ENCODE measurements at regions not wholly inside any gene's neighbourhood (a gene's known extent, or its start where the extent isn't known, plus 50 kb on each side); places are given as distances from the start of the nearest gene placed in this dataset.
"Not testable (repeated sequence)": the region's sequence is repeated elsewhere in the genome, so short reads cannot be mapped to it uniquely, and the experiment has no call there.

DNA sequence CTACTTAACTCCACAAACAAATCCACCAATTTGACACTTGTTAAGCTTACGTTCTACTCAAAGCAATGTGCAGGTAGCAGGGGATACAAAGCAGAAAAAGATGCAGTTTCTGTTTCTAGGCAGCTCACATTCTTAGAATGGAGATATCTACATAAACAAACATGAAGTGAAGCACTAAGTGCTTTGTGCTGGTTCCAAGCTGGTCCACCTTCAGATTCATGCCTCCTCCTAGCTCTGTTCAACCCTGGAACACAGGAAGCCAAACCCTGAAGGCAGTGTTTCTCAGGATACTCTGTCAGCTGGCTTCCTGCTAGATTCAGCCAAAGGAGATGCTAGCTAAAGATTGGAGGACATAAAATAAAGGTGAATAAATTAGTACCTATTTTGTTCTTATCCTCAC is 55.3 kb upstream of the NOL4 start:
- DNase-seq: no peak

DNA sequence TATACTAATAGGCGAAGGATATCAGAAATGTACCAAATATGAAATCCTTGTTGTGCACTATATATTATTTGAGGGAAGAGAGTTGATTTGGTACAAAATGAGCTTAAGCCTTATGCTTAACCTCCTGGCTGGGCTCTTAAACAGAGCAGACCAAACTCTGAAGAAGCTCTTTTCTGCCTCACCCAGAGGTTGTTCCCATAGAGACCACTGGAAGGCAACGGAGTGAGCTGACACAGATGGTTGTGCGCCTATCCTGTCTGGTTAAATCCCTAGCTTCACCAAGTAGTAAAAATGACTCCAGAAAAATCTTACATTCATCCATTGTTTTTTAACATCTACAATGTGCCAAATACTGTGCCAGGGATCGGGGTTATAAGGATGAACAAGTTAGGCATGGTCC is 55.9 kb upstream of the NOL4 start:
- DNase-seq: no peak

DNA sequence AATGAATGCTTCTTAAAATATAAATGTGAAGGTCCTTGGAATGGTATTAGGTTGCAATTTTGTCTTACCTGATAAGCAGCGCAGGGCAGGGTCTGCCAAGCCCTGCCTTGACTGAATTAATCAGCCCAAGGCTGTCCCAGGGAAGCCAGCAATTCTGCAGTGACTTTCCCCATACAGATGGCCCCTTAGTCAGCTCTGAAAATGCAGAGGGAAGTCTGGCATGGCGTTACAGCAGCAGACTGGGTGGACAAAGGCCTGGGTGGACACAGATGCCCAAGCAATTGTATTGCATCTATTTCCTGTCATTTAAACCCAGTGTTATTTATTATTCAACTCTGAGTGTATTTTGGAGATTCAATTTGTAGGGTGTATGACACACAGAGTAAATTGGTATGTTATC is 56.6 kb upstream of the NOL4 start:
- no peak for DNase-seq

DNA sequence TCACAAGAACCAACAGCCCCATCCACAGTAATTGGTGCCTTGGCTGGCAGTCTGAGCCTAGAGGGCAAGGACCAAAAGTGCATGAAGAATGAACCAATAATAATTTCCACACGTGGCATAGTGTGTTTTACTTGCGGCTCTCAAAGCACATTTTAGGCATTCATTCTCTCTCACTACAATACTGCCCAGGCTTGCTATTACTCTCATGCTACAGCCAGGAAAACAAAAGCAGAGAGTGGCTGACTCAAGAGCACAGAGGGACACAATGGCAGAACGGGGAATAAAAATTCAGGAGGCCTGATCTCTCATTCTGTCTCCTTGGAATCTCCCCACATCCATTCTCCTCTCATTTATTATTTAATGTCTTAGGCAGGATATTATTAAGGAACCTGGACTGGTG is 57.0 kb upstream of the NOL4 start:
- DNase-seq: no peak

DNA sequence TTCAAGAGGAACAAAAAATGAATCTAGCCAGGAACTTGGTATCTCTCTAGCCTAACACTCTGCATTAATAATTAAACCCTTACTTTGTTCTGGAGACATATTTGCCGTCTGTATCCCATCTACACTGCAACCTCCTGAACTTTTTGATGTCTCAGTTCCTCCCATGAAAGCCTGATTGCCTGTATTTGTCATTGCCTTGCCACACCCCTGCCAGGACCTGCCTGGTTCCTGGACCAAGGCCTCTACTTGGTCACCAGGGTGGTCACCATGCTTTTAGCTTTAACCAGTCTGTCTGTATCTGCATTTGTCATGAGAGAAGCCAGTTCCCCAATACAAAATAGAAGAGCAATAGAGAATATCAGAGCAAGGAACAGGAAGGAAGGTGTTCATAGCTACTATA is 58.8 kb upstream of the NOL4 start:
- DNase-seq: no peak

DNA sequence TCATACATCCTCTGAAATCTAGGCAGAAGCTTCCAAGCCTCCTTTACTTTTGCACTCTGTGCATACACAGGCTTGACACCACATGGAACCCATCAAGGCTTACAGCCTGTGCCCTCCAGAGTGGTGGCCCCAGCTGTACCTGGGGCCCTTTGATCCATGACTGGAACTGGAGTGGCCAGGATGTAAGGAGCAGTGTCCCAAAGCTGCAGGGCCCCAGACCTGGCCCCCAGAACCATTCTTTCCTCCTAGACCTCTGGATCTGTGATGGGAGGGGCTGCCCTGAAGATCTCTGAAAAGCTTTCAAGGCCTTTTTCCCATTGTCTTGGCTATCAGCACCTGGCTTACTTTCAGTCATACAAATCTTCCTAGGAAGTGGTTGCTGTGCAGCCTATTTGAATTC is 63.1 kb upstream of the NOL4 start:
- DNase-seq: no peak

DNA sequence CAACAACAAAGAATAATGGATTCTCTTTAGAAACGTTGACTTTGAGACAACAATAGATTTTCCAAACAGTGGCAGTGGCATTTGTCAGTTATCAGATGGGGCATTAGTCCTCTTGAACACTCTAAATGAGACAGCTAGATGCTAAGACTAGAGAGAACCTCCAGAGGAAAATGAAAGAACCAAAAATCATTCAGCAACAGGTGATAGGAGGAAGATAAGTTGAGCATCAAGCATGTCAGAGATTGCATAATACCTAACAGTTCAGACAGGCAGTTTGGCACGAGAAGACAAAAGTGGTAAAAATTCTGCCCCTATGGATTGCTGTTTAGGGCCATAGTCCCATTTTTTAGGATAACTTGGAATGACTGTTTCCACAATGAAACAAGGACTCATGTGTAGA is 67.9 kb upstream of the NOL4 start:
- no peak for DNase-seq

DNA sequence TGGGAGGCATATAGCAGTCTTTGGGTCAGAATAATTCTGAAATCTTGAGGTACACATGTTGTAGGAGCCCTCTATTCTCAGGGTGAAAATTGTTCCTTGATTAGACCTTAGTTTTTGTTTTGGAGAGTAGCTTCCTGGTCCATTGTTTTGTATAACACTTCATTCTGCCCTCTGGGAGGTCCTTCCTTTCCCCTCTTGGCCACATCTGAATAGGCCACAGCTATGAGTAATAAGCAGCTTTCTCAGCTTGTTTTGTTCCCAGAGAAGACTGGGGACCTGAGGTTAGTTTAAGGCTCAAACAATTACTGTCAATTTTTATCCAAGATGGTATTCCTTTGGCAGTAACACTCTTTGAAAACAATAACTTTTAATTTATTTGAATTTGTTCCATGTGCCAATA is 72.6 kb upstream of the NOL4 start:
- DNase-seq: no peak

DNA sequence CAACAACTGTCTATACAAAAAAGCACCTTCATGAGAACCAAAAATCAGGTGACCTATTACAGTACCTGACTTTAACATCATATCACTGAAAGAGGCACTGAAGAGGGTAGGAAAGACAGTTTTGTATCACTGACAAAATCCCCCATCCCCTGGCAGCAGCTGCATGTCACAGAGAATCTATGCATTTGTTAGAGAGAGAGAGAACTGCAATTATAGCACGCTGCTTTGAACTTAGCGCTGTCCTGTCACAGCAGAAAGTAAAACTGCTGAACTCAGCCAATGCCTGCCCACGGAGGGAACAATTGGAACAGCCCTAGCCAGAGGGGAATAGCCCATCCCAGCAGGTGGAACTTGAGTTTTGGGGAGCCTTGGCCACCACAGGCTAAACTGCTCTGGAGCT is 75.1 kb upstream of the NOL4 start:
- DNase-seq: no peak

DNA sequence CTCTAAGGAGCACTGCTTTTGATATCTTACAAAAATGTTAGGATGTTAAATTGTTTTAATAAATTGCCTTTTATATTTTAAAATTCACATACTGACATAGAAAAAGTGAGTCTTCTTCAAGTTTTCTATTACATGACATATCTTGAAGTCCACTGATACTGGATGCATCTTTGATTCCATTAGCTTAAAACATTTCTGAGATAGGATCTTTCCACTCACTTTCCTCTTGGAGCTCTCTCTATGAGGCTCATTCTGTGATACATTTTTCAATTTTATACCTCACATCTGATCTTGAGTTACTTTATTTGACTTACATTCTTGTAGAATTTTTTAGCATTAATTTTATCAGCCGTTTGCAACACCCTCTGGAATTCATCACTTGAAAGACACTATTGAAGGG is 86.8 kb upstream of the NOL4 start:
- DNase-seq: no peak

DNA sequence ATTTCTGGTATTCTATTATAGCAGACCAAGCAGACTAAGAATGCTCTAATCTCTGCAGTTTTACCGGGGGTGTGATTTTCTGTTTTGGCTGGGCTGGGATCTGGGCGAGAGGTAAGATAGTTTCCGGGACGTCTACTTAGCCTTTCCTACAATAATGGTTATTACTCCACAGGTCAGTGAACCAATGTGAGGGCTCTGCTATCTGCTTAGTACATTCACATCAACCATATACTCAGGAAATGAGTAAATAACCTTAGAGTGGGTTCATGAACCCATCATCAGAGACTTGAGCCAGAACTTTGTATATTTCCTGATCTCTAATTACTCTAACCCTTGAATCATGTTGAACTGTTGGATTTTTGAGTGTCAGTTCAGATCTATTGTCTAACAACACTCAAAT is 90.1 kb upstream of the NOL4 start:
- no peak for DNase-seq

DNA sequence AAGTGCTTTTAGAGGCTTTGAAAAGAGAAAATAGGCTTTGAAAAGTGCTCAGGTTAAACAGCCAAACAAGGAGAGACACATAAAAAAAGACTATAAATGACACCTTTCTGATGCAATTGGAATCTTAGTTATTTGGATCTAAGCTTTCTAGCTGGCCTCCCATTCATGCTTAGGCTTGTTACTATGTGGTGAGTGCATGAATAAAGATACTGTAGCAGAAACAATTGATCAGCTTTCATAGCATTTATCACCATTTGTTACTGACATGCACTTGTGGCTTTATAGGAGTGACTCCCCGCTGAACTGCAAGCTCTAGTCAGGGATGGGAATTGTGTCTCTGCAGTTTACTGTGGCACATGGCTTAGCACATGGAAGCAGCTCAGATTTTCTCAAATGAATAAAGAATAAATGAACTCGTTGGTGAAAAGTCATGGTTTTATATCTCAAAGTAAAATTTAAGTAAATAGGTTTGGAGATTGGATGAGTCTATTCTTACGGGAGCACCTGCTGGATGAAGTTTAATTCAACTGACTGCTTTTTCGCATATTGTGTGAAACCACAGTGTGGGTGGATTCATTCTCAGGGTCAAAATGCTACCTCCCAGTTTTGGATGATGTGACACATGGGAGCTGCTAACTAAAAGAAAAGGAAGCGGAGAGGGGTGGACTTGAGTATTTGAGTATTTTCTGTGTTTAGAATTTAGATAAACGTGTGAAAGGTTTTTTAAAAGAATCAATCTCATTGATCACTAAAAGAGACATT is 91.1 kb upstream of the NOL4 start:
- DNase-seq: no peak

DNA sequence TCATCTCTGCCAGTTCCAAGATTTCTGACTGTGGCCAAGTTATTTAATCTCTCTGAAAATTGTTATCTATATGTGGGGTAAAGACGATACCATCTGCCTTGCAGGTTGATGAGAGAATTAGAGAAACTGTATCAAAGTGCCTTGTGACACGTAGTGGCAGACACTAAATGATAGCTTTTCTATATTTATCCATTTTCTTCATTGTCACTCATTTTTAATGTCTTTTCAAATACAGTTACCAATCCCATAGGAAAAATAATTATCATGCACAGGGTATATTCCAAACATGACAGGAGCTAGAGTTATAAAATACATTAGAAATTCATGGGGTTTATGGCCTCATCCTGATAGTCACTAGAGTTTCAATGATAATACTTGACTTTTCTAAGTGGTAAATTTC is 95.6 kb upstream of the NOL4 start:
- DNase-seq: no peak

DNA sequence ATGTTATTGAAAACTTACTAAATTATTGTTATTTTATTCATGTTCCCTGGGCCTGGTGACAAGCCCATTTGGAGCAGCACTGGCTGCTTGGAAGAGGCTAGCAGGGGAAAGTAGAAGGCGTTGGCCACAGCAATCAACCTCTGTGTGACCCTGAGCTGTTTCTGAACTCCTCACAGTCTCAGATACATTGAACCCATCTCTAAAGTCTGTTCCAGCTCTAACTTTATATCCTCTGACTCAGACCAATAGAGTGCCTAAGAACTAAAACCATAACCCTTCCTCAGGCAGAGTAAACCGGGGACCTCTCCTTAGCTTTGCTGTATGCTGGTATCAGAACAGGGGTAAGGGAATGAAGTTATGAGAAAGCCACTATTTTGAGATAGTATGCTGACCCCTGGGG is 96.4 kb upstream of the NOL4 start:
- no peak for DNase-seq

DNA sequence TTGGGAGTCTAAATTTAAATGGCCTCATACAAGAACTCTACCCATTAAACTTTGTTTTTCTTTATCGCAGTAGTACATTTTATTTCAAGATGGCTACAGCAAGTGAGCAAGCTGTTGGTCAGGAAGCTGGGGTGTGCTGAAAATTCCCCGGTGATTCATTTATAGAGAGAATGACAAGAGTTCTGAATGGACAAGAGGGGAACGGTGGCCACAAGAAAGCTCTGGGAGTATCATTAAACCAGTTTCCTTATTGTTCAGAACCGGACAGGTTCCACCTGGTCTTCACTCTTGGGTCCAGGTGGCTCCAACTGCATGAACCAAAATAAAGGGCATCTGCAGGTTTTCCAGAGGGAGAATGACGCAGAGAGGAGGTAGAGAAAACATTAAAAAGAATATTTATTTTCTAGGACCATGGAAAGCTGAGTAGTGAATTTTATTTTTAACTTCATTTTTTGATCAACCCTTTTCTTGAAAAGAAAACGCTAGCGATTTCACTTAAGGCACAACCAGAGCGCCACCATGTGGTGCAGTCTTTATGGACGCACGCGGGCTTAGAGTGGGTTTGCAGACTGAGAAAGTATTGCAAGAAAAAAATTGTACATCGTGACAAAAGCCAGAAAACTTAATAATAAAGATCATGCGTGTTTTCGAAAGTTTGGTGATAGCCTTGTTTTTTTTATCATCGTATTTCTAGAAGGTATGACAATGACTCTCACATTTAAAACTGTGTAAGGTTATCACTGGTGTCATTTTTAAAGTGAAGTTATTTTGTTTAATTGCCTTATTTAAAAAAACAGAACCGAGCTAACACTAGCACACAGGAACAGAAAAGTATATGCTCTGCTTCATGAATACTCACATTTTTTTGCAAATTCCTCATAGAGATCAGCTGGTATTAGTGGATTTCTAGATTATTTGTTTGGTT is 97.9 kb upstream of the NOL4 start:
- peak; percentile 72 for DNase-seq

DNA sequence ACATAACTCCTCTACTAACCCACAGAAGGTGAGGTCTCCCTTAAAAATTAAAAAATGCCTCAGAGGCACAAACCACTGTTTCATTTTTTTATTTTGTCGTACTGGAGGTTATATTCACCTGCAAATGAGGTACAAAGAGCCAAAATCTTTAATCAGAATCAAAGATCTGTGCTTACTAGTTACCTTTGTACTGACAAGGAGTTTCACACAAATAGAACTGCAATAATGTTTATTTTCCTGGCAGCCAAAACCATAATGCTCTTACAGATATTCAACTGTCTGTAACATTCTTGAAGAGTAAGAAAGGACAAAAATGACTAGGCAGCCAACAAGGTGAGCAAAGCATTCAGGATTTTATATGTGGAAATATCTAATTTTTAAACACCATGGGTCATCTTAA is 105.1 kb upstream of the NOL4 start:
- DNase-seq: no peak

DNA sequence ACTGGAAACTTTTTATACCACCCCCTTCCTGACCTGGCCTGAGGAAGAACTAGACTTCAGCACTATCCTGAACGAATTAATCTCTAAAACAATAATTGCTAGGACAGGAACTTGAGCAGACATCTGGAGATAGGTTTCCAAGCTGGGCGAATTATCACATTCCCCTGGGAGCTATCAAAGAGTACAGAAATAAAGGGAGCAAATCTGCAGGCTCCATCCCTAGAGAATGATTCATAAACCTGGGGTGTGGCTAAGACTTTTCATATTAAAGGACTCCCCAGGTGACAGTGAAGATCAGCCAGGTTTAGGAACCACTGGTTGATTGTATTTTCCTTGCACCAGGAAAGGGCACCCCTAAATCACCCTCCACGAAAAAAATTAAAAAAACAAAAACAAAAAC is 105.6 kb upstream of the NOL4 start:
- DNase-seq: no peak

DNA sequence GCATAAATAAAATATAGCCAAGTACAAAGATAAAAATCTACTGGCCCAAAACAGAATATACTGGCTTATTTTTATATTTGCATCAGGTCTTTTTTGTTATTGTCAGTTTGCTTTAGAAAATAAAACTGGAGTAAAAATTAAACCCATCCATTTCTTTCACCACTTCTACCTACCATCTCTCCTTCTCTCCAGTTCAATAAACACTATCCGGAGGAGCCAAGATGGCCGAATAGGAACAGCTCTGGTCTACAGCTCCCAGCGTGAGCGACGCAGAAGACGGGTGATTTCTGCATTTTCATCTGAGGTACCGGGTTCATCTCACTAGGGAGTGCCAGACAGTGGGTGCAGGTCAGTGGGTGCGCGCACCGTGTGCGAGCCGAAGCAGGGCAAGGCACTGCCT is 106.2 kb upstream of the NOL4 start:
- not testable (repeated sequence) for DNase-seq

DNA sequence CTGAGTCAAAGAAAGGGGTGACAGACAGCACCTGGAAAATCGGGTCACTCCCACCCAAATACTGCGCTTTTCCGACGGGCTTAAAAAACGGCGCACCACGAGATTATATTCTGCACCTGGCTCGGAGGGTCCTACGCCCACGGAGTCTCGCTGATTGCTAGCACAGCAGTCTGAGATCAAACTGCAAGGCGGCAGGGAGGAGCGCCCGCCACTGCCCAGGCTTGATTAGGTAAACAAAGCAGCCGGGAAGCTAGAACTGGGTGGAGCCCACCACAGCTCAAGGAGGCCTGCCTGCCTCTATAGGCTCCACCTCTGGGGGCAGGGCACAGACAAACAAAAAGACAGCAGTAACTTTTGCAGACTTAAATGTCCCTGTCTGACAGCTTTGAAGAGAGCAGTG is 106.6 kb upstream of the NOL4 start:
- not testable (repeated sequence) for DNase-seq

DNA sequence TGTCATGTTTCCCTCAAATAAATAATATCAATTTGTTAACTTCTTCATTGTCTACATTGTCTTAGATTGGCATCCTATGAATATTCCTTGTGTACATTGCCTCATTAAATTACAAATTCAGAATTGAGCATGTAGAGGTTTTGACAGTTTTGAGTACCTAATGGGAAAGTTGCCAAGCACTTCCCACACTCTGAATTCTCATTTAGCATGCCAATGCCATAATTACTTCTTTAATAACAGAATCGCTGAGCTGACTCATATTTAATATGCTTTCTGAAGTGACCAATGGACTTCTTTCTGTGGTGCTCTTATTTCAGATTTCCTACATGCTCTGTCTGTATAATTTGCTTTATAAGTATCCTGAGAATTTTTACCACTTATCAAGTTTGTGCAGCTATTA is 114.4 kb upstream of the NOL4 start:
- DNase-seq: no peak

DNA sequence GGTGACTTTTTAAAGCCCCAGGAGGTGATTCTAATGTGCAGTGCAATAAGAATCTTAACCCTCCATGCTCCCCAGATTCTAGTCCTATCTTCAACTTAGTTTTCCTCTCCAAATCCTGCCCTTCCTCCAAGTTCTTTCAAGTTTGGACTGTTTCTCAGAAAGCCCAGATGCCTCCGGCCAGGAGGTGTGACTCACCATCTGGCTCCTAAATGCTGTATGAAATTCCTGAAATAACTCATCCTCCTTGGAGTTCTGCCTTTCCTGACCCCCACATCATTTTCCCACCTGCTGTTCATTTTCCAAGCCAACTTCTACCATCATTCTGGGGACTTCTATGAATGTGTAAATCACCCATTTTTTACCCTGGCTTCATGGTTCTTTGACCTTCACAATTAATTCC is 118.2 kb upstream of the NOL4 start:
- DNase-seq: no peak

DNA sequence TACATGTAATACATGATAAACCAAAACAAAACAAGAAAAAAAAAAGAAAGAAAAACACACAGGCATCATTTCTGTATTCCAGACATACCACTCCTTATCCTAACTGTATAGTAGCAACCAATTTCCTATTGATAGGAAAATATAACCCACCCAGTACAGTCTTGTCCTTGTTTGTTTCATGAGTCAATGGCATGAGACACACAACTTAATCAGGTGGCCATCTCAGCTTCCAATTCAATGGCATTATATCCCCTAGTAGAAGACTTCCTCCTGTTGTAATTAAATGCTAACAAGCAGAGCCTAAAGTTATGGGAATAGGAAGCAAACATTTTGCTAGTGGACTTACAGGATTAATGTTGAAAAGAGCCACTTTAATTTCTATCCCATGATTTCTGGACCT is 121.0 kb upstream of the NOL4 start:
- DNase-seq: no peak

DNA sequence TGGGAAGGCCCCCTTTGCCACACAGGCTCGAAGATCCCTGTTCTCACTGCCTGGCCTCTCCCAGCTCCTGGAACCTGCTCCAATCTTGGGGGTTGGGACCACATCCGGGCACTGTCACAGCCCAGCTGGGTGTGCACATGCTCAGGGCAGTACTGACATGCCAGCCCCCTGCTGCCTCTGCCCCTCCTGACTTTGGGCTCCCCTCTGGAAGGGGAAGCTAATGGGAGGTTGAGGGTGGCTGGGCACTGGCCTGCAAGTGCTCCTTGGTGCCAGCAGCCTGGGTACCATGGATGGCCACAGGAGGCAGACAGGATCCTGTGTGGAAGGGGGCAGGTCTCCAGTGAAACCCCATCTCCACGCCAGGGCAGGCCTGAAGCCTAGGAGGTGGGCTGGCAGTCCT is 126.1 kb upstream of the NOL4 start:
- DNase-seq: no peak

DNA sequence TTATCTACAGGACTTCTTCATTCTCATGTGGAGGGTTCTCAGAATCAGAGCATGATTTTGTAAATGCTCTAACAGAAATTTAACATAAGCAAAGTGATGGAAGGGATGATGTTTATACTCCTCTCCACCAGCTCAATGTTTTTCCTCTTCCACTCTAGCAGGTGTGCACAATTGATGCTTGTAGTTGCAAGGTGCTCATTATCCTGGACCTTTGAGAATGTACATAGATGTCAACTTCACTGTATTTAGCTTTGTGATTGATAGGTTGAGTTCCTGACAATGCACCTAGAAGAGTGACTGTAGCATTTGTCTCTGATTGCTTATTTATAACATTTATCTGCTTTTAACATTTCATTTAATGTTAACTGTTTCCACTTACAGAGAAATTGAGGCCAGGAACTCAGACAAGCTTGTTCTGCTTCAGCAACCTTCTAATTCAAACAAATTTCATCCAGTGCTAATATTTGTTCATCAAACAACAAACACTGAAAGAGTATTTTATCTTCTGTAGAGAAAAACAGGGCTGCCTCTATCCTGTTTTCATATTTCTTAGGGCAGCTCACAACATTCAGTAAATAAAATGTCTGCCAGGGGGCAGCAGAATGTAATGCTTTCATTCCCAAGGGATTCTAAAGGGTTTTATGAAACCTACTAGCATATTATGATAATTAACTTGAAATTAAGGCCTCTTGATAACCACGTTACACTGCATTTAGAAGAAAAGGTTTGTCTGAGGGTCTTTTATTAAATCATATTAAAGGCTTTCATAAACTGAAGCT is 127.9 kb upstream of the NOL4 start:
- no peak for DNase-seq

Data from NCI-H1048 (cell line).